GM04503 (cell line): ENCODE measurements at regions not wholly inside any gene's neighbourhood (a gene's known extent, or its start where the extent isn't known, plus 50 kb on each side); places are given as distances from the start of the nearest gene placed in this dataset.

Source experiments
- DNase-seq: peaks from one replicate; pipeline ENCODE4 v3.0.0-alpha.2; 2012; ENCODE audit warnings: low read depth

DNA sequence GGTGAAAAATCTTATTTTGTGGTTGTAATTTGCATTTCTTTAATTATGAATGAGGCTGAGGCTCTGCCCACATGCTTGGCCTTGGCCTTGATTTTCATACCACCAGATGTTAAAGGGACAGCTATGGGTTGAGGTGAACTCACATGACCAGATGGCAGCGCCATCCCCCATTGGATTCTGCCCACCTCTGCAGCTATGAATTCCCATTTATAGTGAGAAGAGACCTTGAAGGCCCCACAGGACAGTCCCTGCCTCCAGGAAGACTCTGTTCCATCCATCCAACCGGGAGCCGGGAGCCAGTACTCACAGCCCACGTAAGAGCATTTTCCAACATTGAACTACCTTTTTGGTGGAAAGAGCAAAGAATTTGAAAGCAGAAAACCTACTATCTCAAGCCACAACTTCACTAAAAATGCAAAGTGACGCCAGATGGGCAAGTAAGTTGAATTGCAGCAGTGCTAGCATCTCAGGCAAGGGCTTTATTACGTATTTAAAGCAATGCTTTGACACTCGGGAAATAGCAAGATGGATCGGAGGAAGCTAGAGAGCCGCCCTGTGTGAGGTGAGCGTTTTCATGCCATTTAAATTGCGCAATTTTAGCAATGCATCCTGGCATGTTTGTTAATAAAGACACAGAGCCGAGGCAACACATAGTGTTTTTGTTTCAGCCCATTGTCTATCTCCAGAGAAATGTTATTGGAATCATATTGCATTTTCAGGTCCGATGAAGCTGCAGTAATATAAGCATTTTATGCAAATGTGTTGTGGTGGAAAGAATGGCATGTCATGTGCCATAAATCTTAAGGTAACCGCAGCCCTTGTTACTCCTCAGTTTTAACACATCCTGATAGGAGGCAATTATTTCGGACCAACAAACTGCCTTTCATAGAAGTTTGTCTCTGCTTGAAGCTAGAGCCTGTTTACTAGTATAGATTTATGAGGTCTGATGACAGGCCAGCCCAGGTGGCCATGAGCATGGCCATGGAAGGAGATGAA, 273.4 kb upstream of the TNRC6C start:
- DNase-seq = no peak

DNA sequence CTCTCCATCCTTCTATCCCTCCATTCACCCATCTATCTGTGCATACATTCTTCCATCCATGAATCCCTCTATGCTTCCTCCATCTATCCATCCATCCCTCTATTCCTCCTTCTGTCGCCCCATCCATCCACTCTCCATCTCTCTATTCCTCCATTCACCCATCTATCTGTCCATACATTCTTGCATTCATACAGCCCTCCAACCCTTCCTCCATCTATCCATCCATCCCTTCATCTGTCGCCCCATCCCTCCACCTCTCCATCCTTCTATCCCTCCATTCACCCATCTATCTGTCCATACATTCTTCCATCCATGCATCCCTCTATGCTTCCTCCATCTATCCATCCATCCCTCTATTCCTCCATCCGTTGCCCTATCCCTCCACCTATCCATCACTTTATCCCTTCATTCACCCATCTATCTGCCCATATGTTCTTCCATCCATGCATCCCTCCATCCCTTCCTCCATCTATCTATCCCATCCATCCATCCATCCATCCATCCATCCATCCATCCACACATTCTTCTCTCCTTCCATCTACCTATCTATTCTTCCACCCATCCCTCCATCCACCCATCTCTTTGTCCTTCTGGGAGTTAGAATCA, 272.5 kb upstream of the TNRC6C start:
- DNase-seq = no peak

- no peak for DNase-seq
These were observed 271.6 kb upstream of the TNRC6C start for GRCh38 chr17:77686903-77687302.

GRCh38 chr17:77687417-77687816, 271.1 kb upstream of the TNRC6C start:
- no peak for DNase-seq

- DNase-seq = no peak
These were observed 270.6 kb upstream of the TNRC6C start for GRCh38 chr17:77687921-77688320.

GRCh38 chr17:77688369-77688768, 270.1 kb upstream of the TNRC6C start:
- no peak for DNase-seq

DNA sequence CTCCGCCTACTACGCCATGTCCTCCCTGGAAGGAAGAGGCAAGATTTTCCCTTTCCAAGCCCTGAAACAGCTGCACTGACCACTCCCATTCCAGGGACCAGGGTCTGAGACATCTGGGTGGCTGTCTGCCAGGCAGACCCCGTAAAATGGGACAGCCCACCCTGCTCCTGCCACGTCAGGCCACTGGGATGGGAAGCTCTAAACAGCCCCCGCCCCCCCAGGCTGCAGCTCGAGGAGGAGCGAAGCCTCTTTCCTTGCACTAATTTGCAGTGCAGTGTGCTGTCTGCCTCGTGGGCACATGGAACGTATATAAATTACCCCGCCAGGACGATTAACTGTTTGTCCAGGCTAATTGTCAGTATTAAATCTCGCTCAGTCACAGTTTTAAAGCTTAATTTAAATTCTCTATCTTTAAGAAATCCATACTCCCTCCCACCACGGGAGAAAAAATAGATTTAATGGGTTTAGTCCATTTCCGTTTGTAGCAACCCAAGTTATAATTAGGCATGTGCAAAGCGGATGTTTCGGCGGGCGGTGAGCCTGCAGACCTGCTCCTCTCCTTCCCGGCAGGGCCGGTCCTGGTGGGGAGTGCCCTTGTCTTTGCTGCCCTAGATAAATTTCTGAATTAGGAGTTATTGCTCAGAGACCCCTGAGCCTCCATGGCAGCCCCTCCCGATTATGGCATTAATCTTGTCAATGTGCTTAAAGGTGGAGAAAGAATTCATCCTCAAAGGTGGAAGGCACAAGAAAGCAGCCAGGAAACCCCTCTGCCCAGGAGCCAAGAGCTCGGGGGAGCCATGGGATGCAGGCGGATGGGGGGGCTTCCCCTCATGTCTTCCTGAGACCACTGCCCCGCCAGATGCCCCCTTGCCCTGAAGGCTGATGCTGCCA, 268.0 kb upstream of the TNRC6C start:
- DNase-seq = no peak

DNA sequence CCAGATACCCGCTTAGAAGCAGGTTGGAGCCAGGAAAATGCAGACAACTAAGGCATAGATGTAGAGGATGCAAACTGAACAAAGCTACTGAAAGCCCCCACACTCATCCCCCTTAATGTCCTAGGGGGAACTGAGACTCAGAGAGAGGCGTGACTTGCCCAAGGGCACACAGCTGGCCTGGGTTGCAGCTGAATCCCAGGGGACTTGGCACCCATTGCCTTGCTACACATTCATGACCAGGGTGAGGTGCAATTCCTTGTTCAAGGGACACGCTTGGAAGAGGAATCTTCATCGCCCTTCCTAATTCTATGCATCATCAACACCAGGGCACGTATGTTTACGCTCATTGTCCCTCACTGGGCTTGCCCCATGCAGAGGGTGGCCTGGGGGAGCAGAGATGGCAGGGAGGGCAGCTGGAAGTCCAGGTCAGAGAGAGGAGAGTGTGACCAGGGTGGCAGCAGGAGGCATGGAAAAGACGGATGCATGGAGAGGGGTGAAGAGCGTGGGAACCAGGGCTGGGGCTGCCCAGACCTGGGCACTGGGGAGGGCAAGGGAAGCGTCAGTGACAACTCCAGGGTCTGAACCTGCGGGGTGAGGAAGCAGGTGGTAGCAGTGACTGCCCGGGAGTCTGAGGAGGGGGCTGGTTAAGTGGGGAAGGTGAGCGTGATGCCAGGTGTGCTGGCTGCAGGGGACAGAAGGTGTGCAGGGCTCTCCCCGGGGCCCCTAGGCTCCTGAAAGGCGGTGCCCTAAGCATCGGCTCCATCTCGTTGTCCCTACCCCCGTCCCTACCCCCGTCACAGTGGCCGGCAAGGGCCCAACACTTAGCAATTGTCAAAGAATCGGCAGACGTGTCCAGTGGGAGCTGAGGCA, 267.1 kb upstream of the TNRC6C start:
- DNase-seq = no peak

GRCh38 chr17:77692571-77693161, 265.8 kb upstream of the TNRC6C start:
- no peak for DNase-seq

GRCh38 chr17:77693301-77693700, 265.2 kb upstream of the TNRC6C start:
- DNase-seq = no peak

DNA sequence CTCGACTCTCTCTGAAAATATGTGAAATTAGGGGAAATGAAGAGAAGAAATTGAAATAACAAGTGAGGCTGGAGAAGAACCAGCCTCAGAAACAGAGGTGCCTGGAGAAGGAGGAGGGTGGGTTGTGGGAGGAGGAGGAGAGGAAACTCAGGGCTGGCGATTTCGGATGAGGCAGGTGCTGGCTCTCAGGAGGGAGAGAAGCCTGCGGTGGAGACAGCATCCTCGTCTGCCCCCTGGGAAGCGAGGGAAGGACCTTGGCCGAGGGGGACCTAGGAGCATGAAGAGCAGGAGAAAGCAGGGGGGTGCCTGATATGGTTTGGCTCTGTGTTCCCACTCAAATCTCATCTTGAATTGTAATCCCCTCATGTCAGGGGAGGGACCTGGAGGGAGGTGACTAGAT, 264.7 kb upstream of the TNRC6C start:
- DNase-seq = no peak

DNA sequence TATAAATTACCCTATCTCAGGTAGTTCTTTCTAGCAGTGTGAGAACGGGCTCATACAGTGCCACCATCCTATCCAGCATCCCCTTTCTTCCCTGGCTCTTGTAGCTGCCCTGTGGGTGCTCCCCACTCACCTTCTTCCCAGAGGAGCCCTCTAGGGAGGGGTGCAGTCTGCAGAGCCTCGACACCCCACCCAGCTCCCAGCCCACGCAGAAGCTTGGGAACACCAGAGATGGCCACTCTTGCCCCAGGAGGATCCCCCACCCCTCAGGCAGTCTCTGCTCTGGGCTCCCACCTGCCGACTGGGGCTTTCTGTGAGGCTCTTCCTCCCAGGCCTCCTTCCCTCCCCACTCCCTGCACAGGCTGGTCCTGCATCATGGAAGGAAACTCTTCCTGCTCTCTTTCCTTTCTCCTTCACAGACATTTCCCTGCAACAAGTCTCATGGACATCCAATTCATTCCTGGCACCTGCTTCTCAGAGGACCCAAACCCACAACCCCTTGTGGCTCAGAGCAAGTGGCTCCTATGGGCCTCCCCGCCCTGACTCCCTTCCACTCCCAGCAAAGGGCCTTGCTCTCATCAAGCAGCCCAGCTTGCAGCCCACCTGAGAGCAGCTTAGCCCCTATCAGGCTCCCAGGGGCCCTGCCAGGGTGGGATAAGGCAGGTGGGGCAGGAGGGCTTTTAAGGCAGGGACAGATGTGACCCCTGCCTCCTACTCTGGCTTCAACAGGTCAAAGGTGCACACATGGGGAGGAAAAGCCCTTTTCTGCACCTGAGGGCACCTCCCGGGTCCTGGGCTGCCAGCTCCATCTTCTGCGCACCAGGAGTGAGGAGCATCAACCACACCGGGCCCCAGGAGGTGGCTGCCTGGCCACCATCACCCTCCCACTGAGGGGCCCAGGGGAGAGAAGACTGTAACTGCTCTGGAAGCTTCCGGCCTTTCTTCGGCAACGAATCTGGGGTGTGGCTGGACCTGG, 263.8 kb upstream of the TNRC6C start:
- no peak for DNase-seq

- DNase-seq = no peak
These were observed 263.1 kb upstream of the TNRC6C start for GRCh38 chr17:77695386-77695785.

DNA sequence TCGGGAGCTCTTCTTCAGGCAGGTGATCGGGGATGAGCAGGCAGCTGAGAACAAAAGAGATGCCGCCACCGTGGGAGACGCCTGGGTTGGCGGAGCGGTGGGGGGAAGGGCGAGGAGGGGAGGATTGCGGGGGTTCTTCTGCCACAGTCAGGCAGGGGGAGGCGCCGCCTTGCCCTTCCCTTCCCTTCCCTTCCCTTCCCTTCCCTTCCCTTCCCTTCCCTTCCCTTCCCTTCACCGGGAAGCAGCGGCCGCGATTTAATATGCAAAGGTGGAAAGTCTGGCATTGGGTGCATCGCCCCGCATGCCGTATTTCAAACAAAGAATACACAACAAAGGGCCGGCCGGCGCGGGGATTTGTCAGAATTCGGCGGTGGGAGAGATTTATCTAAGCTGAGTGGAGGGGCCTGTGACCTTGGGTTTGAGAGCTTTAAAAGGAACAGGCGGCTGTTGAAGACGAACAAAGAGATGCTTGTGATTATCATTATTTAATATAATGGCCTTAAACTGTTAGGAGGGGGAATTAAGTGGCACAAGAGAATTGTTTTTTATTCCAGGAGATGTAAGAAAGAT, 262.3 kb upstream of the TNRC6C start:
- DNase-seq = no peak

DNA sequence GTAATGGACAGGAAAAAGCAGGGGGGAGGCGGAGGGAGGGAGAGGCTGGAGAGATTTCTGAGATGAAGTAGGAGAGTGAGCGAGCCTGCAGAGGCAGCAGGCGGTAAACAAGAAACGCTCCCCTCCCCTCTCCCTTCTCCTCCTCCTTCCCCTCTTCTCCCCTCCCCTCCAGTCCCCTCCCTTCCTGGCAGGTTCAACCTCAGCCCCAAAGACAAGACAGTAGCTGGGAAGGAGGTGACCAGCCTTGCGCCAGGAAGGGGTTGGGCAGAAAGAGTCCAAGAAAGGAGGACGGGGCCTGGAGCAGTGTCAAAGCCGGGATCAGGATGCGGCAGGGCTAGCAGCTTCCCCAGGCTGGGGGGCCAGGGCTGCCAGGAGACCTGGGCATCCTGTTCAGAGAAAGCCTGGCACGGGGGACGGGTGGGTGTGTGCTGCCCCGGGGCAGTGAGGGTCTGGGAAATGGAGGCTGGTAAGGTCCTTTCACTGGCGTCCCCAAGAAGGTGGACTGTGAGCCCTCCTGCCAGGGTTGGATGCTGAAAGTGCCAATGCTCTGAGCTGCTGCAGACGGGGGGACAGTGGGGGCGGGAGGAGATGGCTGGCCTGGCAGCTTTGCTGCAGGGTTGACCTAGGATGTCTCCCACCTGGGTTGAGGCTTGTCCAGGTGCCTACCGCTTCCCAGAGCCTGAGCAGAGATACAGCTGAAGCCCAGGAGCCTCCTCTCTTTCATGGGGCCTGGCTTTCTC, 261.6 kb upstream of the TNRC6C start:
- no peak for DNase-seq

GRCh38 chr17:77697480-77698400, 260.8 kb upstream of the TNRC6C start:
- DNase-seq = no peak

DNA sequence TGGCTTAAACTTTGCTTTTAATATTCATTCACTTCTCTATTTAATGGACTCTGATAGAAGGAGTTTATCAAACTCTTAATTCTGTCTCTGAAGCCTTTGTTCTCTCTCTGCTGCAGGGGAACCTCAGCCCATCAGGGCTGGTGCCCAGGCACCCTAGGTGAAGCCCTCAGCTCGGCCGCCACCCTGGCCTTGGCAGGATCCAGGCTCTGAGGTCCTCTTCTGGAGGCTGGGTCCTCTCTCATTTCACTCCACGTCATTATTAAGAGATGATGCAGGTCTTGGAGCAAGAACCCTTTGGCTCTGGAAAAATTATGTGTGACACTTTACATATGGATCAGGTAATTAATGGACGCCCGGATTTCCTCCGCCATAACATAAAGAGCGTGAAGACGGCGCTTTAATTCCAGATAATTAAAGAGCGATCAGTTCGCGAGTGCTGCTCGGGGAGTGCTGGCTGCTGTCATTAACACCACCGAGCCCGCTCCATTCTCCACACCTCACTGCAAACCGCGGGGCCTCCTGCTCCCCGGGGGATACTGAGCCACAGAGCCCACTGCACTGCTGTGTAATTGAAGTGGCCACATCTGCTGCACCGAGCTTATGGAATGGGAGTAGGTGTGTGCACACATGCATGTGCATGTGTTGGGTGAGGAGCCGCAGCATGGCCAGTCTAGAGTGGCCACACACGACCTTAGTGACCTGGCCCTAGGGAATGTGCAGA, 259.4 kb upstream of the TNRC6C start:
- no peak for DNase-seq
